ENCODE measurements at regions not wholly inside any gene's neighbourhood (a gene's known extent, or its start where the extent isn't known, plus 50 kb on each side); places are given as distances from the start of the nearest gene placed in this dataset.

DNA sequence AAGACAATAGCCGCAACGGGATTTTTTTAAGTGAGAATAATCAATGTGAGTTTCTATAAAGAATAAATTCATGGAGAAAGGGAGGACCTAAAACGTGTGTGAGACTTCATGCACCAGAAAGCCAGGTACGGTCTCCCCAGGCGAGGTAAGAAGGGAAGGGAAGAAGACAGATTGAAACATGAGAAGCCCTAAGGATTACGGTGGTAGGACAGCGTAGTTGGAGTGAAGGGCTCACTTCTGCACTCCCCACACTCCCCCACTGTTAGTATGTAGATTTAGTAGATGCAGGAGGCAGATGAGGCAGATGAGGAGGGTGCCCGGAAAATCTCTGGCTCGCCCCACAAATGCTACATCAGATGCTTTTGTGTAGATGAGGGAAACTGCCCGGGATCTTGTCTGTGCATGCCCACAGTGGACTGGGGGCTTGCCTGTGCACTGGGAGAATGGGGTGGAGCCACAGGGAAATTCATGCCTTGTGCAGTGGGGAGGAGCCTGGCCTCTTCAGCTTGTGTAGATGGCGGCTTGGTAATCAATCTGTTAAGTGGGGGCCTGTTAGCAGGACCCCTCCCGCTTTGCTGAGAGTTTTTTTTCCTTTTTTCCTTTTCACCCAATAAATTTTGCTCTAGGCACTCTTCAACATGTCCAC, 1544.5 kb upstream of the TENM3 start:
- no peak for TF ChIP-seq CTCF (conservative IDR thresholded peaks at IDR 0.05)
- TF ChIP-seq ZFX (IDR thresholded peaks at IDR 0.05) = no peak

Data from C4-2B (cell line).